GM18858 (cell line): ENCODE measurements at regions not wholly inside any gene's neighbourhood (a gene's known extent, or its start where the extent isn't known, plus 50 kb on each side); places are given as distances from the start of the nearest gene placed in this dataset.
"Not testable (repeated sequence)": the region's sequence is repeated elsewhere in the genome, so short reads cannot be mapped to it uniquely, and the experiment has no call there.

ENCODE experiments used
- ATAC-seq: cut with Tn5 transposase; IDR thresholded peaks from one replicate; pipeline ENCODE4 v1.9.1; 2021; ENCODE audit not compliant: unreplicated experiment

- no peak for ATAC-seq
These were observed 198.9 kb upstream of the PTGFR start for GRCh38 chr1:78291872-78292271.

GRCh38 chr1:78292361-78292760, 198.4 kb upstream of the PTGFR start:
- no peak for ATAC-seq

- no peak for ATAC-seq
These were observed 192.9 kb upstream of the PTGFR start for GRCh38 chr1:78297836-78298235.

GRCh38 chr1:78298349-78298748, 192.4 kb upstream of the PTGFR start:
- ATAC-seq, result no peak

GRCh38 chr1:78301141-78301540, 189.6 kb upstream of the PTGFR start:
- no peak for ATAC-seq

- no peak for ATAC-seq
These were observed 187.2 kb upstream of the PTGFR start for GRCh38 chr1:78303620-78304019.

- no peak for ATAC-seq
These were observed 186.4 kb upstream of the PTGFR start for GRCh38 chr1:78304341-78304740.

GRCh38 chr1:78304761-78305160, 186.0 kb upstream of the PTGFR start:
- ATAC-seq, result no peak

- not testable (repeated sequence) for ATAC-seq
These were observed 180.5 kb upstream of the PTGFR start for GRCh38 chr1:78310261-78310660.

- ATAC-seq, result no peak
These were observed 172.8 kb upstream of the PTGFR start for GRCh38 chr1:78318011-78318410.

- no peak for ATAC-seq
These were observed 171.2 kb upstream of the PTGFR start for GRCh38 chr1:78319603-78320002.

- ATAC-seq, result no peak
These were observed 167.7 kb upstream of the PTGFR start for GRCh38 chr1:78322928-78323680.

- ATAC-seq, result no peak
These were observed 165.5 kb upstream of the PTGFR start for GRCh38 chr1:78325293-78325692.

- no peak for ATAC-seq
These were observed 161.3 kb upstream of the PTGFR start for GRCh38 chr1:78329475-78329874.

GRCh38 chr1:78331799-78332198, 159.0 kb upstream of the PTGFR start:
- ATAC-seq, result no peak

- peak; percentile 81 for ATAC-seq
These were observed 157.3 kb upstream of the PTGFR start for GRCh38 chr1:78333502-78333901.

- ATAC-seq, result no peak
These were observed 156.7 kb upstream of the PTGFR start for GRCh38 chr1:78334114-78334513.

- ATAC-seq, result no peak
These were observed 155.8 kb upstream of the PTGFR start for GRCh38 chr1:78334952-78335351.

GRCh38 chr1:78336751-78337150, 154.0 kb upstream of the PTGFR start:
- ATAC-seq, result not testable (repeated sequence)

GRCh38 chr1:78339490-78339889, 151.3 kb upstream of the PTGFR start:
- no peak for ATAC-seq

- no peak for ATAC-seq
These were observed 150.8 kb upstream of the PTGFR start for GRCh38 chr1:78340006-78340405.

GRCh38 chr1:78348496-78349284, 142.1 kb upstream of the PTGFR start:
- ATAC-seq, result no peak
